Activated CD8-positive, alpha-beta memory T cell treated with anti-CD3 and anti-CD28 coated beads for 4 hours (primary cell): ENCODE measurements at regions not wholly inside any gene's neighbourhood (a gene's known extent, or its start where the extent isn't known, plus 50 kb on each side); places are given as distances from the start of the nearest gene placed in this dataset.
"Not testable (repeated sequence)": the region's sequence is repeated elsewhere in the genome, so short reads cannot be mapped to it uniquely, and the experiment has no call there.

ENCODE experiments used
- DNase-seq, 2 donors: peaks; one replicate each; pipeline ENCODE4 v3.0.0-alpha.2; 2020; ENCODE audit warnings: low read depth in 2 of 2

- no peak for DNase-seq
Measured at GRCh38 chr13:76829572-76830327, 56.5 kb downstream of the KCTD12 start.

GRCh38 chr13:76828316-76828741 is 57.9 kb downstream of the KCTD12 start:
- no peak for DNase-seq

GRCh38 chr13:76826527-76826926 is 59.7 kb downstream of the KCTD12 start:
- no peak for DNase-seq

- DNase-seq: no peak
Measured at GRCh38 chr13:76825430-76825829, 60.8 kb downstream of the KCTD12 start.

- no peak for DNase-seq
Measured at GRCh38 chr13:76823969-76824368, 62.2 kb downstream of the KCTD12 start.

GRCh38 chr13:76822698-76823267 is 63.4 kb downstream of the KCTD12 start:
- no peak for DNase-seq

GRCh38 chr13:76821222-76821621 is 65.0 kb downstream of the KCTD12 start:
- DNase-seq: not testable (repeated sequence)

GRCh38 chr13:76820759-76821158 is 65.4 kb downstream of the KCTD12 start:
- no peak for DNase-seq

GRCh38 chr13:76816394-76816793 is 69.8 kb downstream of the KCTD12 start:
- no peak for DNase-seq

- no peak for DNase-seq
Measured at GRCh38 chr13:76815344-76815743, 70.9 kb downstream of the KCTD12 start.

- no peak for DNase-seq
Measured at GRCh38 chr13:76813891-76814290, 72.3 kb downstream of the KCTD12 start.

- no peak for DNase-seq
Measured at GRCh38 chr13:76813000-76813691, 73.1 kb downstream of the KCTD12 start.

- no peak for DNase-seq
Measured at GRCh38 chr13:76812206-76812897, 73.9 kb downstream of the KCTD12 start.

- DNase-seq: no peak
Measured at GRCh38 chr13:76809389-76809788, 76.8 kb downstream of the KCTD12 start.

- no peak for DNase-seq
Measured at GRCh38 chr13:76808927-76809326, 77.3 kb downstream of the KCTD12 start.

- DNase-seq: no peak
Measured at GRCh38 chr13:76804801-76805200, 81.4 kb downstream of the KCTD12 start.

- no peak for DNase-seq
Measured at GRCh38 chr13:76803831-76804230, 82.4 kb downstream of the KCTD12 start.

GRCh38 chr13:76800943-76801342 is 85.3 kb downstream of the KCTD12 start:
- no peak for DNase-seq

- no peak for DNase-seq
Measured at GRCh38 chr13:76799696-76800095, 86.5 kb downstream of the KCTD12 start.

GRCh38 chr13:76798037-76798436 is 88.2 kb downstream of the KCTD12 start:
- no peak for DNase-seq

- DNase-seq: no peak
Measured at GRCh38 chr13:76797361-76797760, 88.8 kb downstream of the KCTD12 start.

GRCh38 chr13:76796851-76797250 is 89.4 kb downstream of the KCTD12 start:
- no peak for DNase-seq
